Activated naive CD4-positive, alpha-beta T cell treated with anti-CD3 and anti-CD28 coated beads, Interleukin-2, amount 50 U/mL, for 24 hours (primary cell): ENCODE measurements at regions not wholly inside any gene's neighbourhood (a gene's known extent, or its start where the extent isn't known, plus 50 kb on each side); places are given as distances from the start of the nearest gene placed in this dataset.
"Not testable (repeated sequence)": the region's sequence is repeated elsewhere in the genome, so short reads cannot be mapped to it uniquely, and the experiment has no call there.

Experiments
- H3K27ac Mint-ChIP-seq: one replicate; pipeline ENCODE4 v1.8.0; 2021; ENCODE audit warnings: mild to moderate bottlenecking, mixed read lengths
- H3K27me3 Mint-ChIP-seq: one replicate; pipeline ENCODE4 v1.8.0; 2021; ENCODE audit warnings: mixed read lengths
- H3K36me3 Mint-ChIP-seq: one replicate; pipeline ENCODE4 v1.8.0; 2021; ENCODE audit warnings: mixed read lengths
- H3K4me1 Mint-ChIP-seq: one replicate; pipeline ENCODE4 v1.8.0; 2021; ENCODE audit warnings: mixed read lengths
- H3K4me3 Mint-ChIP-seq: one replicate; pipeline ENCODE4 v1.8.0; 2021; ENCODE audit warnings: mild to moderate bottlenecking, mixed read lengths
- H3K9me3 Mint-ChIP-seq: one replicate; pipeline ENCODE4 v1.8.0; 2021; ENCODE audit warnings: mixed read lengths

- peaks cover 1% of the 10 kb centered on the region for H3K27me3 Mint-ChIP-seq
- H3K27ac Mint-ChIP-seq, result no peak overlapping the region
These were observed 67.5 kb upstream of the ACTRT2 start for GRCh38 chr1:2953688-2954285.

GRCh38 chr1:2955652-2956051 is 65.6 kb upstream of the ACTRT2 start:
- peaks cover 1% of the 10 kb centered on the region for H3K27me3 Mint-ChIP-seq
- peaks cover 23% of the 10 kb centered on the region for H3K9me3 Mint-ChIP-seq
- peaks cover 4% of the 10 kb centered on the region for H3K36me3 Mint-ChIP-seq
- H3K27ac Mint-ChIP-seq, result no peak overlapping the region
- no peak overlapping the region for H3K4me3 Mint-ChIP-seq
- H3K4me1 Mint-ChIP-seq, result no peaks in the 10 kb centered on the region

More at GRCh38 chr1:2953688-2954285, 67.5 kb upstream of the ACTRT2 start:
- Mint-ChIP-seq H3K9me3 (peaks cover 23% of the 10 kb centered on the region), H3K4me1 (no peaks in the 10 kb centered on the region), H3K4me3 (no peak overlapping the region), H3K36me3 (peaks cover 4% of the 10 kb centered on the region)

DNA sequence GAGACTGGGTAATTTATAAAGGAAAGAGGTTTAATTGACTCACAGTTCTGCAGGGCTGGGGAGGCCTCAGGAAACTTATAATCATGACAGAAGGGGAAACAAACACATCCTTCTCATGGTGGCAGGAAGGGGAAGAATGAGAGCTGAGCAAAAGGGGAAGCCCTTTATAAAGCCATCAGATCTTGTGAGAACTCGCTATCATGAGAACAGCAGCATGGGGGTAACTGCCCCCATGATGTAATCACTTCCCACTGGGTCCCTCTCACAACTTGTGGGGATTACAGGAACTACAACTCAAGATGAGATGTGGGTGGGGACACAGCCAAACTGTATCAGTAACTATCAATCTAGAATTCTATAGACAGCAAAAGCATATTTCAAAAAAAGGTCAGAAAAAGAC is 64.7 kb upstream of the ACTRT2 start:
- H3K4me1 Mint-ChIP-seq, result no peaks in the 10 kb centered on the region
- H3K9me3 Mint-ChIP-seq, result peaks cover 23% of the 10 kb centered on the region
- H3K4me3 Mint-ChIP-seq, result no peak overlapping the region
- H3K27me3 Mint-ChIP-seq, result peaks cover 1% of the 10 kb centered on the region
- peaks cover 4% of the 10 kb centered on the region for H3K36me3 Mint-ChIP-seq
- no peak overlapping the region for H3K27ac Mint-ChIP-seq

GRCh38 chr1:2957329-2957728 is 63.9 kb upstream of the ACTRT2 start:
- no peak overlapping the region for H3K4me3 Mint-ChIP-seq
- no peaks in the 10 kb centered on the region for H3K4me1 Mint-ChIP-seq
- peaks cover 1% of the 10 kb centered on the region for H3K27me3 Mint-ChIP-seq
- peaks cover 4% of the 10 kb centered on the region for H3K36me3 Mint-ChIP-seq
- H3K9me3 Mint-ChIP-seq, result peaks cover 23% of the 10 kb centered on the region
- H3K27ac Mint-ChIP-seq, result no peak overlapping the region

DNA sequence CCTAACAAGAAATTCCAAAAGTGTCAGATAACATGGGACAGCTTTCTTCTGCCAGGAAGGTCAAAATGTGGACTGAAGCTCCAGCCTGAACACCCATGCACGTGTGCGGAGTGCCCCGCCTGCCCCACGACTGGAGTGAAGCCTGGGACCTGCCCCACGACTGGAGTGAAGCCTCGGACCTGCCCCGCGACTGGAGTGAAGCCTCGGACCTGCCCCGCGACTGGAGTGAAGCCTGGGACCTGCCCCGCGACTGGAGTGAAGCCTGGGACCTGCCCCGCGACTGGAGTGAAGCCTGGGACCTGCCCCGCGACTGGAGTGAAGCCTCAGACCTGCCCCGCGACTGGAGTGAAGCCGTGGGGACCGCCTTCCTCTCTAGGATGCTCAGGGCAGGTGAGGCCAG is 61.4 kb upstream of the ACTRT2 start:
- H3K27ac Mint-ChIP-seq, H3K9me3 Mint-ChIP-seq, H3K36me3 Mint-ChIP-seq, H3K4me3 Mint-ChIP-seq, H3K4me1 Mint-ChIP-seq, H3K27me3 Mint-ChIP-seq: not testable (repeated sequence)

DNA sequence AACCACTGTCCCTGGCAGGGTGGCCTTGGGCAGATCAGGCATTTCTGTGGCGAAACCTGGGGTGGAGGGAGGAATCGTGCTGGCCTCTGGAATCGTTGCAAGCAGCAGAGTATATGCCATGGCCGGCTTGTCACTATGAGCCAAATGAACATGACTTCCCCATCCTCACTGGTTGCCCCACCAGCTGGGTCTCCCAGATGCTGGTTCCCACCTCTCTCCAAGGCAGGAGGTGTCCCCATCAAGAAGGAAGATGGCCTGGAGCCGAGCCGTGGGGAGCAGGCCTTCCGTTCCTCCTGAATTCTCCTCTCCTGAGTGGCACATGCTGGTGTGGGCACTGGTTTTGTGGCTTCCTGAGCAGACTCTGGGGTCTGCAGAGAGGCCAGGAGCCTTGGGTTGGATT is 60.2 kb upstream of the ACTRT2 start:
- no peaks in the 10 kb centered on the region for H3K4me1 Mint-ChIP-seq
- H3K27ac Mint-ChIP-seq, result no peak overlapping the region
- H3K36me3 Mint-ChIP-seq, result peaks cover 2% of the 10 kb centered on the region
- H3K27me3 Mint-ChIP-seq, result no peaks in the 10 kb centered on the region
- H3K4me3 Mint-ChIP-seq, result no peak overlapping the region
- peaks cover 5% of the 10 kb centered on the region for H3K9me3 Mint-ChIP-seq

DNA sequence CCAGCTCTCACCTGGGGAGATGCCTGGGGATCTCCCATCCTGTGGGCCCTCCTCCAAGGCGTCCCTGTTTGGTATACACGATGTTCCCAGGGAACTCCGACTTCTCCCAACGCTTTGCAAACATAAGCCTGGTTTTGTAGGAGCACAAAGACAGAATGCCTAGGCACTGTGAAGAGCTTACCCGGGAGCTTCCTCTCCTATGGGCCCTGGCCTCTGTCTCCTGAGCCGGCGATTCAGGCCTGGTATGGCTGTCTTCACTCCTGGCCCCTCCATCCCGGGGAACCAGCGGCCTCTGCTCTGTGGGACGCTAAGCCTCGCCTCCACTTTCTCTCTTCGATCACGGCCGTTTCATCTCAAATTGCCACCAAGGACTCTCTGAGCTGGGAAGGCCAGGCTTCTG is 59.6 kb upstream of the ACTRT2 start:
- Mint-ChIP-seq H3K9me3 (peaks cover 4% of the 10 kb centered on the region), H3K4me3 (no peak overlapping the region), H3K27me3 (no peaks in the 10 kb centered on the region), H3K27ac (no peak overlapping the region), H3K36me3 (peaks cover 2% of the 10 kb centered on the region), H3K4me1 (no peaks in the 10 kb centered on the region)

DNA sequence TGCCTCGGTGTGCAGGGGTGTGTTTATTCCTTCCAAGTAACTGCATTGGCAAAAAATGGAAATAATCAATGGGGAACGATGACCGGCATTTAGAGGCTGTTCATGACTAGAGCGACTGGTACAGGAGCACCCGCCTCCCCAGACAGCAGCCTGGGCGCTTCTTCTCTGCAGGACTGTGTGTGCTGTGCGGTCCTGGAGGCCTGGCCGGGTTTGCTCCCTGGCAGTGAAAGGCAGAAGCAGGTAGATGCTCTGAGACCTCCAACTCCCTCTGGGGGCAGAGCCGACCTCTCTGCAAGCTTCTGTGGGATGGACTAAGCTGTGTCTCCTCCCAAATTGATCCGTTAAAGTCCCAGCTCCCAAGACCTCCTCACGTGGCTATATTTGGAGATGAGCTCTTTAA is 59.2 kb upstream of the ACTRT2 start:
- Mint-ChIP-seq H3K4me1 (no peaks in the 10 kb centered on the region), H3K27ac (no peak overlapping the region), H3K9me3 (no peaks in the 10 kb centered on the region), H3K36me3 (peaks cover 2% of the 10 kb centered on the region), H3K4me3 (no peak overlapping the region), H3K27me3 (no peaks in the 10 kb centered on the region)

DNA sequence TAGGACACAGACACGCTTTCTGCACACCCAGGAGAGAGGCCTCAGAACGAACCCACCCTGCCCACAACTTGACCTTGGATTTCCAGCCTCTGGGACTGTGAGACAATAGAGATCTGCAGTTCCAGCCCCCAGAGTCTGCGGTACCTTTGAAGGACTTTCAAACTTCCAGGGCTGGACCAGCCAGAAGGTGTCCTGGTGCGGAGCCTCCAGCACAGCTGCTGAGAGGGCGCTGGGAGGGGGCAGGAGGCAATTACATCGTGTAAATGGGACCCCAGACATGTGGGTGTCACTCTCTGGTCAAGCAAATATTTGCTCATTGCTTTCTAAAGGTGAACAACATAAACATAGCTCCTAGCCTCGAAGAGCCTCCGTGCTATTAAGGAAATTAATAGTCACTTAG is 58.7 kb upstream of the ACTRT2 start:
- Mint-ChIP-seq H3K4me1 (no peaks in the 10 kb centered on the region), H3K27me3 (no peaks in the 10 kb centered on the region), H3K27ac (no peak overlapping the region), H3K36me3 (peaks cover under 1% of the 10 kb centered on the region), H3K9me3 (no peaks in the 10 kb centered on the region), H3K4me3 (no peak overlapping the region)

DNA sequence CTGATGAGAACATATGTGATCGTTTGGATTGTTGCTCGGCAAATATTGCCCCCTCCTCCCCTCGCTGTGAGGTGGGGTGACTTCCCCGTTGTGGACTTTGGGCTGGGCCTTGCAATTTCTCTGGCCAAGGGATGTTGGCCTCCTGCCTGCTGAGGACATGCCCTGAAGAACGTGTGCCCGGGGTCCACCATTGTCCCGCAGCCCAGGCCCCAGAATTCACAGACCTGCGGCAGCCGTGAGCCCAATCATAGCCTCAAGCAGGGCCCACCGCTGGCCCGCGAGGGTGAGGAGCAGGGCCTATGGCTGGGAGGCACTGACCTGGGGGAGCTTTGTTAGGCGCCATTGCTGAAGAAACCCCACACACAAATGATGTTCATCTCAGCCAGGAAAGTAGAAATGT is 58.3 kb upstream of the ACTRT2 start:
- H3K9me3 Mint-ChIP-seq, result no peaks in the 10 kb centered on the region
- H3K4me1 Mint-ChIP-seq, result no peaks in the 10 kb centered on the region
- no peak overlapping the region for H3K27ac Mint-ChIP-seq
- no peaks in the 10 kb centered on the region for H3K27me3 Mint-ChIP-seq
- H3K4me3 Mint-ChIP-seq, result no peak overlapping the region
- no peaks in the 10 kb centered on the region for H3K36me3 Mint-ChIP-seq

- no peaks in the 10 kb centered on the region for H3K36me3 Mint-ChIP-seq
- no peaks in the 10 kb centered on the region for H3K27me3 Mint-ChIP-seq
These were observed 55.6 kb upstream of the ACTRT2 start for GRCh38 chr1:2965676-2966075.

DNA sequence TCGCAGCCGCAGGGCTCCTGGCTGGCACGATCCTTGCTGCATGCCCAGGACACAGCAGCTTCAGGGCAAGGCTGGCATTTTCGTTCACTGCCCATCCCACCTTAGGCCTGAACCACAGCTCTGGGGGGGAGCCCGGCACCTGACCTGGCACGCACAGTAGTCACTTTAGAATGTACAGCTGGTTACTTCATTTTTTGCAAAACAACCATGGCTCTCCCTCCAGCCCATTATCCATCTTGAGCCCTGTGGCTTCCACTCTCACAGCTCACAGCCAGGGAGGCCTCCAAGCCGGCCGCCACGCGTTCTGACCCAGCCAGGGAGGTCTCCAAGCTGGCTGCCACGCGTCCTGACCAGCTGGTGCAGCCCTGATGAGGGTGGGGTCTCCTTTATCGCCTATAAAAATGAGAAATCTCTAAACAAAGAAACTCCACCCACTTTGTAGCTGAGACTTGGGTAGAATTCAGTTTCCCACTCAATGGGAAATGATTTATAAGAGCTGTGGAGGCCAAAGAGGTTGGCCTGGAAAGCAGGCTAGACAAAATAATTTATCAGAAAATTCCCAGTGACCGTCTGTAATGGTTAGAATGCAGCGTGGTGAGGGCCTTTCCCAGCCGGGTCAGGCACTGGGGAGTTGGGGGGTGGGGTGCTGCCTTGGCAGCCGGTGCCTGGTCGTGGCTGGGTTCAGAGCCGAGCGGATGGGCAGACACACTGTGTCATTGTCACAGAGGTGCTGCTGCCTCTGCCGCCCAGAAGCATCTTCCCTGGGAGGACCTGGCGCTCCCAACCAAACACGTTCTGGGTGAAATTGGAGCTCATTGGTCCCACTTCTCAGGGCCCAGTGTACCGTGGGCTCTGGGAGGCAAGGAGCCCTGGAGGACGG is 54.6 kb upstream of the ACTRT2 start:
- no peak overlapping the region for H3K4me3 Mint-ChIP-seq
- no peaks in the 10 kb centered on the region for H3K36me3 Mint-ChIP-seq
- H3K27me3 Mint-ChIP-seq, result no peaks in the 10 kb centered on the region
- H3K27ac Mint-ChIP-seq, result no peak overlapping the region
- H3K4me1 Mint-ChIP-seq, result no peaks in the 10 kb centered on the region
- no peaks in the 10 kb centered on the region for H3K9me3 Mint-ChIP-seq

More at GRCh38 chr1:2965676-2966075, 55.6 kb upstream of the ACTRT2 start:
- Mint-ChIP-seq H3K27ac (no peak overlapping the region), H3K9me3 (no peaks in the 10 kb centered on the region), H3K4me3 (no peak overlapping the region), H3K4me1 (no peaks in the 10 kb centered on the region)

DNA sequence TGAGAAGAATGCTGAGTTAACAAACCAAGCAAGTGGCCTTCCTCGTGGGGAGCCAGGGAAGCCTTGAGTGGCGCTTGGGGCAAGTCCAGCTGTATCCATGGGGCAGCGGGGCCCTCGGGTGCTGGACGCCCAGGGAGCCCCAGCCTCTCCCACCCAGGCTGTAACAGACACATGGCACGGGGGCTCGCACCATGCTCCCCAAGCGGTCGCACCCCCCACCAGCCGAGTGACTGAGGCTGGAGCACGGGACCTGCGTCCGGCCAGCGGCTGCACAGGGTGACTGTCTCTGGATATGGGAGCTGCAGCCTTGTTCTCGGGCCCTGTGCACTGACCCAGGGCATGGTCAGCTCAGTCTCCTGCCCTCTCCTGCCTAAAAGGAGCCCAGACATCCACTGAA is 53.9 kb upstream of the ACTRT2 start:
- Mint-ChIP-seq H3K4me3 (no peak overlapping the region), H3K9me3 (no peaks in the 10 kb centered on the region), H3K36me3 (no peaks in the 10 kb centered on the region), H3K27me3 (no peaks in the 10 kb centered on the region), H3K4me1 (no peaks in the 10 kb centered on the region), H3K27ac (no peak overlapping the region)

GRCh38 chr1:2967881-2968280 is 53.4 kb upstream of the ACTRT2 start:
- H3K4me3 Mint-ChIP-seq, result no peak overlapping the region
- H3K9me3 Mint-ChIP-seq, result no peaks in the 10 kb centered on the region
- H3K4me1 Mint-ChIP-seq, result no peaks in the 10 kb centered on the region
- no peak overlapping the region for H3K27ac Mint-ChIP-seq
- peaks cover 1% of the 10 kb centered on the region for H3K27me3 Mint-ChIP-seq
- no peaks in the 10 kb centered on the region for H3K36me3 Mint-ChIP-seq

DNA sequence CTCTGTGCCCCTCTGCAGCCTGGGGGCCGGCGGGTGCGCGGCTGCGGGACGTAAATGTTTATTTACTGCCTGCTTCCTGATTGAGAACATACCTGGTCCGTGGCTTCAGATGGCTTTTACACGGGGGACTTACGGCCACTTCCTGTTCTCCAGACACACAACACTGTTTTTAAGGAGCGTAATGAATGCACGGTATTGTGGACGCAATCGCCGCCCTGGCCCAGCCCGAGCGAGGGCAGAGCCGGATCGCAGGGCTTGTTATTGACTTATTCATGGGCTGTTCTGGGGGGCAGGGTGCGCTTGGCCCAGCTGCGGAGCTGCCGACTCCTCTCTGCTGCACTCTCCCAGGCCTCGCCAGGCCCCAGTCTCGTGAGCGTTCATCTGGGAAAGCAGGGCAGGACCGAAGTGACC is 52.8 kb upstream of the ACTRT2 start:
- Mint-ChIP-seq H3K9me3 (no peaks in the 10 kb centered on the region), H3K27me3 (peaks cover 1% of the 10 kb centered on the region), H3K4me3 (no peak overlapping the region), H3K27ac (no peak overlapping the region), H3K36me3 (no peaks in the 10 kb centered on the region), H3K4me1 (no peaks in the 10 kb centered on the region)

DNA sequence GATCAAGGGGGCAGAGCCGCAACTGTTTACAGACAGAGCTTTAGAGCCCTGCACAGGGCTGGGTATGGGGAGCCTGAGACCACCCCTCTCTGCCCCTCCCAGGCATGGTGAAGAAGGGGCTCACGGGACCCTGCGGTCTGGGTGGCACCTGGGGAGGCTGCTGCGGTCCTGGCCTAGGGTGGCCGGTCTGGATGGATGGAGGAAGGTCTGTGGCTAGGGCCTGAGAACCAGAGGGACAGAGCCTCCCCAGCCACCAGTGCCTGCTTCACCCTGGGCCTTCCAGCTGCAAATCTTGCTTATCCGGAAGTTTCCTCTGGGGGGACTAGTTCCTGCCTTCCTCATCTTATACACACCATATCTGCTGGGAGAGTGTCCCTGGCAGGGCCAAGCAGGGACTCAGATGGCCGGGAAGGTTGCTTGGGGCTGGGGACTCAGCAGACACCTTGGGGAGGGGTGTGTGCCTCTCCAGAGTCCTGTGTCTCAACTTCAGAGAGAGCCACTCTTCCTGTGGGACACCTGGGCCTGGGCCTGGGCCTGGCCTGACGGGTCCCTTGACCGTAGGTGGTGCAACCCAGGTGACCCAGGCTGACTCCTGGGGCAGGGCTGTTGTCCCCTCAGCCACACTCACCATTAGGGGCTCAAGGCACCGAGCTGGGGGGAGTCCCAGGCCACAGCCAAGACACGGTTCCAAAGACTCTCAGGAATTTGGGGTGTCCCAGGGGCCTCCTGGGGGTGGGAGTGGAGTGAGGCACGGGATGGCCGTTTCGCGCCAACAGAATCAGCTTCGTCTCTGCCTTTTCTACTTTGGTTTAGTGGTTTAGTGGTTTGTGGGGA is 52.0 kb upstream of the ACTRT2 start:
- no peaks in the 10 kb centered on the region for H3K36me3 Mint-ChIP-seq
- H3K27me3 Mint-ChIP-seq, result peaks cover 1% of the 10 kb centered on the region
- no peaks in the 10 kb centered on the region for H3K9me3 Mint-ChIP-seq
- H3K4me1 Mint-ChIP-seq, result no peaks in the 10 kb centered on the region
- no peak overlapping the region for H3K27ac Mint-ChIP-seq
- no peak overlapping the region for H3K4me3 Mint-ChIP-seq
